ENCODE measurements at regions not wholly inside any gene's neighbourhood (a gene's known extent, or its start where the extent isn't known, plus 50 kb on each side); places are given as distances from the start of the nearest gene placed in this dataset.

DNA sequence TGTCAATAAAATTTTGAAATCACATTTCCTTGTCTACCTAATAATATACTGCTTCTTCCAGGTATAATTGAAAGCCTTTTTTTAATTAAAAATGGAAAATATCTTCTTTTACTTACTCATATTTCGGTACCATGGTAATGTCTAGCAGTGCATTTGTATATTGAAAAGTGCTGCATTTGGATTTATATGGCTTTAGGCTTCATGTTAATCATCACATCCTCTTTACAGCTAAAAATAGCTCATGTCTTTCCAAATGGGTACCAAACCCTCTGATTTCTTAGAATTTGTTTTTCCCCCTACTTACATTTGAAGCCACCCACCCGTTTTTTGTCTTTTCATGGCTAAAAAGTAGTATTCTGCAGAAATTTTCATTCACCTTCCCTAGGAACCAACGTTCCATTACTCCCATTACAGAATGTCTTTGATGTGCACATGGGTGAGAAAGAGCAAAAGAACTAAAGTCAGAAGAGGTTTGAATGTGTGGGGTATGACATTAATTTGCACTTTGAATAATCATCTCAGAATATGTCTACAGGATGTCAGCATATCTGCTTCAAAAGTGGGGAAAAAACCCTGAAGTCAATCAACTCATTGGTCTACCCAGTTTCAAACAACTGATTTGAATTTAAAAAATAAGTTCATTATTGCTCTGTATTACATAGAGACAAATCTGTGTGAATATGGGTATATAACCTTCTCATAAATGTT lies 935.9 kb downstream of the GATA3 start:
- no peak for DNase-seq (ENCODE audit: low spot score)
- TF ChIP-seq, protein P1, sequence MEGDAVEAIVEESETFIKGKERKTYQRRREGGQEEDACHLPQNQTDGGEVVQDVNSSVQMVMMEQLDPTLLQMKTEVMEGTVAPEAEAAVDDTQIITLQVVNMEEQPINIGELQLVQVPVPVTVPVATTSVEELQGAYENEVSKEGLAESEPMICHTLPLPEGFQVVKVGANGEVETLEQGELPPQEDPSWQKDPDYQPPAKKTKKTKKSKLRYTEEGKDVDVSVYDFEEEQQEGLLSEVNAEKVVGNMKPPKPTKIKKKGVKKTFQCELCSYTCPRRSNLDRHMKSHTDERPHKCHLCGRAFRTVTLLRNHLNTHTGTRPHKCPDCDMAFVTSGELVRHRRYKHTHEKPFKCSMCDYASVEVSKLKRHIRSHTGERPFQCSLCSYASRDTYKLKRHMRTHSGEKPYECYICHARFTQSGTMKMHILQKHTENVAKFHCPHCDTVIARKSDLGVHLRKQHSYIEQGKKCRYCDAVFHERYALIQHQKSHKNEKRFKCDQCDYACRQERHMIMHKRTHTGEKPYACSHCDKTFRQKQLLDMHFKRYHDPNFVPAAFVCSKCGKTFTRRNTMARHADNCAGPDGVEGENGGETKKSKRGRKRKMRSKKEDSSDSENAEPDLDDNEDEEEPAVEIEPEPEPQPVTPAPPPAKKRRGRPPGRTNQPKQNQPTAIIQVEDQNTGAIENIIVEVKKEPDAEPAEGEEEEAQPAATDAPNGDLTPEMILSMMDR (conservative IDR thresholded peaks at IDR 0.05; ENCODE audit: low read depth), result no peak
- ChIA-PET POLR2A (ENCODE audit: low non-redundant PET) (no interaction called here), CTCF (no interaction called here)
- no peak overlapping the region for H3K27ac ChIP-seq

DNA sequence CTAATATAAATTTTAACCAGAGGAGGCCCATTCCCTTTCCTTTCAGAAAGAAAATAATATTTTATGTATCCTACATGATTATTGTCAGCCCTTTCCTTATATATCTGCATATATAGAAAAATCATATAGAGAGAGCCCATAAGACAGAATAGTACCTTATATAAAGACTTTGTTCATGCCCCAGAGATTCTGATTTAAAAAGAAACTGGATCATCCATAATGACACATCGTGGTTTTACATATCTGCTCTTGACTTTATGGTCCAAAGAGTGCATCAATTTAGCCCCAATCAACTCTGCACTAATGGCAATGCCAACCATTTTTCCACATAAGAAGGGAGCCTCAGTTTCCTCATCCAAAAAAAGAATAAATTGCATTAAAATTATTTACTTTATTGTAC lies 937.5 kb downstream of the GATA3 start:
- POLR2A ChIA-PET (ENCODE audit: low non-redundant PET), result no interaction called here
- no peak for DNase-seq (ENCODE audit: low spot score)
- TF ChIP-seq, protein P1 (conservative IDR thresholded peaks at IDR 0.05; ENCODE audit: low read depth), result no peak
- CTCF ChIA-PET, result no interaction called here
- no peak overlapping the region for H3K27ac ChIP-seq

DNA sequence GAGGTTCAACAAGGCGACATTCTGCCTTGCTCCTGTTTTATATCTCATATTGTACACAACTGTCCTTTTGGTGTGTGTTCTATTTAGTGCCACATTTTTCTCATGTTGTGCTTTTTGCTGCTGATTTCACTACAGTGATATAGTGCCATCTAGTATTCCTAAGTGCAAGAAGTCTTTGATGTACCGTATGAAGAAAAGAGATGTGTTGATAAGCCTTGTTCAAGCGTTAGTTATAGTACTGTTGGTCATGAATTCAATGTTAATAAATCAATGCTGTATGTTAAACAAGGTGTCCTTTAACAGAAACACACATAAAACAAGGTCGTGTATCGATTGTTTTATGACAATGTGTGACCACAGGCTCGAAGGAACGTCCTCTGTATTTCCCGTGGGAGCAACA lies 939.4 kb downstream of the GATA3 start:
- DNase-seq (ENCODE audit: low spot score), result no peak
- TF ChIP-seq, protein P1 (conservative IDR thresholded peaks at IDR 0.05; ENCODE audit: low read depth), result no peak
- no peak overlapping the region for H3K27ac ChIP-seq
- ChIA-PET CTCF (no interaction called here), POLR2A (ENCODE audit: low non-redundant PET) (no interaction called here)

DNA sequence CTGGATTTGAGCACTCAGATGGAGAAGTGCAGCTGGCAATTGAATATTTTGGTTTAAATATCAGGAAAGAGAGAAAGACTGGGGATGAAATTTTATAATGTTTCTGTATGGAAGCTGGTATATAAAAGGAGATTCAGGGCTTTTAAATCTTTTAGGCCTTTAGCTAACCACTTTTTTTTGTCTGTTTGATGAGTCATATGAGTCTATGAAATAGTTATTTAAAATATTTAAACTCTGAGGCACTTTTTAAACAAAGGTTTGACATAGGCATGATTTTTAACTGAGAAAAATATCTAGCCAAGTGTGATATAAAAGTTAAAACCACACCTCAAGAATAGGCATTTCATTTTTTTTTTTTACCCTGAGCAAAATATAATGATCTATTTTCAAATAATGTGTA lies 944.3 kb downstream of the GATA3 start:
- ChIA-PET CTCF (no interaction called here), POLR2A (ENCODE audit: low non-redundant PET) (no interaction called here)
- TF ChIP-seq, protein P1 (conservative IDR thresholded peaks at IDR 0.05; ENCODE audit: low read depth), result no peak
- DNase-seq (ENCODE audit: low spot score), result no peak
- no peak overlapping the region for H3K27ac ChIP-seq

DNA sequence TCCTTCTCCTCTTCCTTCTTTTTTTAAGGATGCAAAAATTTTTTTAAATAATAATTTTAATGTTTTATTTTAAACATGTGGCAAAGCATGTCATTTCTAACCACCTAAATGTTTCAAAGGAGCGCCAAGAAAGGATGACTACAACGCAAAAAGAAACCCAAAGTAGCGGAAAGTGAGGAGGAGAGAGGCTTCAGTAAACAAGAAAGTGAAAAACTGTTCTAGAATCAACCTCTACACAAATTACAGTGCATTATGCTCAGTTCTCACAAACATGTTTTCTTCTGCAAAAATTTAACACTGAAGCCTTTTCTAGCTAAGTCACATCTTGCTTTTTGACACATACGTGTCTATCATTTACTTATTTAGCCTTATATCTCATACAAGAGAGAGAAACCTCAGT lies 948.6 kb downstream of the GATA3 start:
- TF ChIP-seq, protein P1 (conservative IDR thresholded peaks at IDR 0.05; ENCODE audit: low read depth), result no peak
- ChIA-PET POLR2A (ENCODE audit: low non-redundant PET) (no interaction called here), CTCF (no interaction called here)
- H3K27ac ChIP-seq, result no peak overlapping the region
- no peak for DNase-seq (ENCODE audit: low spot score)

DNA sequence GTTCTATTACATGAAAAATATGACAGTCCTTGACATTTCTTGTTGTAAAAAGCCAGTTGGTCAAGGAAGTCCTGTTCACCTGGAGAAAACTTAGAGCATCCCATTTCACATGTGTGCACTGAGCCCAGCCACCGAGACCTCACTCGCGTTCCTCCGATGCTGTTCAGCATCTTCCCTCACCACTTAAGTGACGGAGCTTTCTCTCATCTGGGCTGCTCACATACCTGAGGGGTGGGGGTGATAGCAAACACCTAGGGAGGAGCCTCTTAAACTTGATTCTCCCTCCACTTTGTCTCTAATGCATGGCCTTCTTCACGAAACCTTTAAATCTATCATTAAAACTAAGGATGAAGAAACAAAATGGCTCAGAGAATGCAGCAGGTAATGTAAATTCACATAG lies 950.2 kb downstream of the GATA3 start:
- DNase-seq (ENCODE audit: low spot score), result no peak
- TF ChIP-seq, protein P1 (conservative IDR thresholded peaks at IDR 0.05; ENCODE audit: low read depth), result no peak
- H3K27ac ChIP-seq, result no peak overlapping the region
- CTCF ChIA-PET, result interaction anchor here (1.0 kb wide), 1 partner anchor 17 kb away, joined by 4 read pairs; no protein-coding TSS in a partner anchor
- POLR2A ChIA-PET (ENCODE audit: low non-redundant PET), result no interaction called here

Data from RWPE1 (cell line).